ENCODE measurements at regions not wholly inside any gene's neighbourhood (a gene's known extent, or its start where the extent isn't known, plus 50 kb on each side); places are given as distances from the start of the nearest gene placed in this dataset.
A peak's percentile ranks its signal among the peaks of the same experiment; 100 is the strongest.
"Not testable (repeated sequence)": the region's sequence is repeated elsewhere in the genome, so short reads cannot be mapped to it uniquely, and the experiment has no call there.

DNA sequence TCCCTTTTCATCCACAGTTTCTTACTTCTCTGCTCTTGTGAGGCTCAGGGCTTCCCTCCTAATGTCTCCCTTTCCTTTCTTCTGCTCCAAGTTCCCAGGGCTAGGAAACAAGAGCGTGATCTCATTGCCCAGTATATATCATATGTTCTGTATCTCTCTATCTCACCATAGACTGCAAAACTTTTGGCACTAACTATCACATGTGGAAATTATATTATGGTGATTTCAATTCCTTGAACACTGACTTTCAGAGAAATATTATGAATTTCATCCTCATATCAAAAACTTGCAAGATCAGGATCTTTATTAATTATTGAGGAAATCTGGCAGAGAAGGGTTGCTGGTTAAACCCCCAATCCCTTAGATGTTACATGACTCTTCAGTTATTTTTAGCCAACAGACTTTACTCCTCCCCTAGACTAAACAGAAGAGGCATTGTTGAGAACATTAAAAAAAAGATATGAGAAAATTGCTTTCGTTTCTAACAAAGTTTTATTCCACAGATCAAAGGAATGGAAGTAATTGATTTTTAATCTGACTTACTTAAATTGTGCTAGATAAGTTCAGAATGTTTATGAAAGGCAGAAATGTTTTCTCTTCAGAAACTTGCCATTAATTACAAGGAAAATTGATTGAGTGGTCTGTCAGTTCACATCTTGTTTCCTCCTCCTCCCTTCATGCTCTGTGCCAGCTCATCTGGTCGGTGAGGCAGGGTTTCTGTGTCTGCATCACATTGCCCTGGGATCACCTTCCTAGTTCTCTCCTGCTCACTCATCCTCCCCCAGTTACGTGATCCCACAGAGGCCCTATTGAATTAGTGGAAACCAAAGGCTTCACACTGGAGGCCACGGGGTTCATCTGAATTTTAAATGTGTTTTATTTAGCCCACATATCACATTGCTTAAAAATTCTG lies 378.5 kb downstream of the LMO7 start:
- peak; percentile 90 for DNase-seq (ENCODE audit: low spot score)

- DNase-seq (ENCODE audit: low spot score) = peak; percentile 90
These were observed 376.1 kb downstream of the LMO7 start for GRCh38 chr13:76012091-76012721.

DNA sequence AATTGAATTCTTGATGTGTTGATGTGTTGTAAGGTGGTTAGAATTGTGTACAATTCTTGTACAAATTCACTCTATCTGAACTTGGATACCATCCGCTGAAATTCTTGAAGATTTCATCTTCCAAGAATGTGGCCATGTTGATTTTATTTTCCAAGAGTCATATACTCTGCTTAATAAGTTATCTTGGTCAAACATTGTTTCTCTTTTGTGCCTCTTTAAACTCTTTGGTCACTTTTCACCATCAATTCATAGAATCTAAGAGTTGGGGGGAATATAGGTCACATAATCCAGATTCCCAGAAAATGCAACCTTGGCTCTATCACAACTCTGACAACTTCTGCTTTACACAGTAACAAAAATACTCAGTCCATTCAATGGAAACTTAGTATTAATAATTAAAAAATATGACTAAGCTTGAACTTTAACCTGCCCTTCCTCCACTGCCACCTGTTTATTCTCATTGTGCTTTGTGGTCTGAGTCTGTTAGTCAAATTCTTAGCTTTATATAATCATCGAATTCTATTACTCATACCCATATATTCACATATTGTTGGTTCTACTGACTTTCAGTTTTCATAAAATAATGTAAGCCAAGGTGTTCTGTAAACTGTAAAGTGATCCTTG lies 373.2 kb downstream of the LMO7 start:
- DNase-seq (ENCODE audit: low spot score) = peak; percentile 84

GRCh38 chr13:76004416-76004815 lies 368.3 kb downstream of the LMO7 start:
- no peak for DNase-seq (ENCODE audit: low spot score)

- DNase-seq (ENCODE audit: low spot score) = no peak
These were observed 364.0 kb downstream of the LMO7 start for GRCh38 chr13:76000131-76000530.

DNA sequence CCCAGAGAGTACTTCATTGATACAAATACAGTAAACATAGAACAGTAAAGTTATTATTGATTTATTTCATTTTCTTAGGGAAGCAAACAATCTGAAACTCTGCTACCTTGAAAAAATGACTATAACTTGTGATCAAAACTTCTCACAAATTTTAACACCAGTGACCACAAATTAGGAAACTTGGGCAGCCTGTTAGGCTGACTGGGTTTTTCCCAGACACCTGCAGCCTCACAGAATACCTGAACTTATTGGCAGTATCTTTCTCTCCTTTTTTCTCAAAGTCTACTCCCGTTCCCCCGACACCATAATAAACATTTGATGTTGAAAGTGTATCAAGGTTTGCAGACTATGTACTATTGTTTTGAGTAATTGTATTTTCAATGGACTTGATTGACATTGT lies 360.5 kb downstream of the LMO7 start:
- DNase-seq (ENCODE audit: low spot score) = no peak

DNA sequence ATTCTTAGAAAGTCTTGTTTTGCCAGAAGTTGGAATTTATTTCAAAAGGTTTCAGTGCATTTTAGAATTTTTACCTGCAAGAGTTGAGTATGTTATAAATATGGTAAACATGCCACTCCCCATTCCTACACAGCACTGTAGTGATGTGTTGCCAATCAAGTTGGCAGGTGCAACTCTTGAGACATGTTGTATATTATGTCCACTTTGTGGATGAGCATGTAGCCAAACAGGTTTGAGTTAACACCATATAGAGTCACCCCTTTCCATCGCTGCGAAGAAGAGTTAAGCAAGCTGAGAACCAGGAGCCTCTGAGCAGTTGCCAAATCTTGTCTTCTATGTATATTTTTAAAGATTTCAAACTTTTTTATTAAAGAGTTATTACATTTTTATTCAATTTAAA lies 359.8 kb downstream of the LMO7 start:
- DNase-seq (ENCODE audit: low spot score) = no peak

DNA sequence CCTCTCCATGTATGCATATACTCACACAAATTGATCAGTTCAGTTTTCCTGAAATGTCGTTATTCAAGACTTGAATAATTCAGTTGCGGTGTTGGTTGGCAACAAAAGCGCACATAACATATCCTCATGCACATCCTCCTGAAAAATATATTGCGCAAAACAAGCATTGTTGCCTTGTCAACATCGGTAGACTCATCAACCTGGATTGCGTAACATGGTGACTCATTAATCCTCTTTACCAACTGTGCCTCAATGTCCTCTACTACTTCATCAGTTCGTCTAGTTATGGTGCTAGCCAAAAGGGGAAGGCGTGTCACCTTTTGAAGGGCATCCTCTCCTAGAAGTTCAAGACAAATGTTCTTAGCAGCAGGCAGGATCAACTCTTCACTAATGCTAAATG lies 357.7 kb downstream of the LMO7 start:
- peak; percentile 5 for DNase-seq (ENCODE audit: low spot score)

GRCh38 chr13:75993241-75993640 lies 357.1 kb downstream of the LMO7 start:
- no peak for DNase-seq (ENCODE audit: low spot score)

- peak; percentile 40 for DNase-seq (ENCODE audit: low spot score)
These were observed 350.7 kb downstream of the LMO7 start for GRCh38 chr13:75986818-75987217.

DNA sequence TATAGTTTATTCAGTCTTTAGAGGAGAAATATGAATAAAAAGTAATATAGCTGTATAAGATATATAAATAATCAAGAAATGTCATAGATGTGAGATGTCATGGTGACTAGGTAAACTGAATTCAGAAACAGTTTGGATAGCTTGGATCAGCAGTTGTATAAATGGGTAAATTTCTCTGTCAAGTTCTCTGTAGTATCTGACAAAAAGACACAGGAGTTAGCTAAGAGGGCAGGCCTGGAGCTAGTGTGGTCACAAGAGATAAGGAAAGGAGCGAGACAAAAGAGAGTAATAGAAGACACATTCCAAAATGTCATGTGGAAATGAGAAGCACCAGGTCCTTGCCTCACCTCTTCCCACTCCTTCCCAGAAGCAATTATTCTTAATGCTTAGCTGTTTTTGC lies 349.0 kb downstream of the LMO7 start:
- DNase-seq (ENCODE audit: low spot score) = no peak

DNA sequence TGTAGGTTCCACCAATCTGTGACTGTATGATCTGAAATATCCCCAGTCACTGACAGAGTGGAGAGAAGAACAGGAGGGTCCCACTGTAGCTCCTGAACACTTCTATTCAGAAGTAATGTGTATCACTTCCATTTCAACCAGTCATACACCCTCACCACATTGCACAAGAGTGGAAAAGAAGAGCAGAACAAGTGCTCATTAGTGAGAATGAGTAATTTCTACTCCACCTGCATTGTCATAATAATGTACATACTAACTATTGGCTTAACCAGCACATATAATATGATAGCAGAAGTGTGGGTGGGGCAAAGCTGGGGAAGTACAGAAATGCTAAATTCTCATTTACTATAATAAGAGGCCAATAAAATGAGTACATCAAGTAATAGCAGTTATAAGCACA lies 342.7 kb downstream of the LMO7 start:
- no peak for DNase-seq (ENCODE audit: low spot score)

DNA sequence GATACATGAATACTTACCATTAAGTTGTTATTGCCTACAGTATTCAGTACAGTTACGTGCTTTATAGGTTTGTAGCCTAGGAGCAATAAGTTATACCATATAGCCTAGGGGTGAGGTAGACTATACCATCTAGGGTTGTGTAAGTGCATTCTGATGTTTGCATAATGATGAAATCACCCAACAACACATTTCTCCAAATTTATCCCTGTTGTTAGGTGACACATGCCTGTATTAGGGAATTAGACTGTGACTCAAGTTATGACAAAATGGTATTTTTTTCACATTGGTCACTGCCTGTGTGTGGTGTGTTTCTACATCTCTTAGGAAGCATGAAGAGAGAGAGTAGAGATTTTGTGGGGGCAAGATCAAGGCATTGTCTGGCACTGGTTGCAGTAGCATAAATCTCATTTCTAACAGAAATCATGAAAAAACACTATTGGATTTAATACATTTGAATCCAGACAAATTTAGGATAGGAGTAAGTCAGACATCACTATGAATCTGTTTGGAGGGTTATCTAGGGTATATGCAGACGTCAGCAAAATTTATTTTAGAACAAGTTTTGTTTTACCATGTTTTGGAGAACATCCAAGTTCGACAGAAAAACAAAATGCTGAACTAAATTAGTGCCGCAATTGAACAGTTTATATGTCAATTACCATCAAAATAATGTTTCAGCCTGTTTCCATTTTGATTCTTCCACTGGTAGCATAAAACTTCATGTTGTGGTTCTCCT lies 332.1 kb downstream of the LMO7 start:
- peak; percentile 71 for DNase-seq (ENCODE audit: low spot score)

DNA sequence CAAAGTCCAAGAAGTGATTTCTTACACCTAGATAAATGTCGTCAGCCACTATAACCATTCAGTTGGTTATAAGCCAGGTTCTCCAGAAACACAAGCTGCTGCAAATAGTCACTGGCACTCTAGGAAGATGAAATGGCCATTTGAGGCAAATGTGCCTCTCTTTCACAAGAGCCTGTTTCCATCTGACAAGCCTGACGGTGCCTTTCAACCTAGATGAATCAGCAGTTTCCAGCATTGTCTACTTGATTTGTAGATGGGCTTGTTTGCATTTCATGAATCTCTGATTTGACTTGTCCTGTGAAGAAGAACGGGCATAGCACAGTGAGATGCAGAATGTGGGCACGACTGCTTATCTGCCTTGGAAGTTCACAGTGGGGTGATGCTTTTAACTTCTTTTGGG lies 327.2 kb downstream of the LMO7 start:
- no peak for DNase-seq (ENCODE audit: low spot score)

- no peak for DNase-seq (ENCODE audit: low spot score)
These were observed 325.8 kb downstream of the LMO7 start for GRCh38 chr13:75961911-75962310.

- no peak for DNase-seq (ENCODE audit: low spot score)
These were observed 324.4 kb downstream of the LMO7 start for GRCh38 chr13:75960538-75960994.

- DNase-seq (ENCODE audit: low spot score) = no peak
These were observed 323.8 kb downstream of the LMO7 start for GRCh38 chr13:75959861-75960481.

GRCh38 chr13:75953589-75953988 lies 317.5 kb downstream of the LMO7 start:
- DNase-seq (ENCODE audit: low spot score) = not testable (repeated sequence)

DNA sequence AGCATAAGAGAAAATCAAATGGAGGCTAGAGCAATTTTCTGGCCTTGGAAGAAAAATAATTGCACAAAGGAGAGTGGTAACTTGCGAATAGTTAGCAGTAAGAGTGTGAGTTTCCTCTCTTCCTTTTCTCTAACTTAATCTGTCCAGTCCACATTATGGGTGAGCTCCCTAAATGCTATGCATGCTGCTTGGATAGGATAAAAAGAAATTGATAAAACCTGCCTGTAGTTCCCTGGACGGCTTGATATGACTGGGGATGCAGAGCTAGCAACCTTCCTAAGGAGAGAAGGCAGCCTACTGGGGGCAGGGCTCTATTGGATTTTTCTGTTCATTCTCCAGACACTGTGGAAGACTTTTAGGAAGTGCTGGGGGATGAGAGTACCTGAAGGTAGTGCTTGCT lies 311.3 kb downstream of the LMO7 start:
- DNase-seq (ENCODE audit: low spot score) = no peak

- no peak for DNase-seq (ENCODE audit: low spot score)
These were observed 310.6 kb downstream of the LMO7 start for GRCh38 chr13:75946536-75947284.

- no peak for DNase-seq (ENCODE audit: low spot score)
These were observed 309.8 kb downstream of the LMO7 start for GRCh38 chr13:75945841-75946482.

All from kidney tubule cell (primary cell).